ENCODE measurements at regions not wholly inside any gene's neighbourhood (a gene's known extent, or its start where the extent isn't known, plus 50 kb on each side); places are given as distances from the start of the nearest gene placed in this dataset.
"Not testable (repeated sequence)": the region's sequence is repeated elsewhere in the genome, so short reads cannot be mapped to it uniquely, and the experiment has no call there.

- H3K9me3 ChIP-seq (ENCODE audit: control insufficient read depth, insufficient read depth, low read length) = no peaks in the 10 kb centered on the region
- no peak for DNase-seq (ENCODE audit: low read depth in 4 of 6, low spot score in 6 of 6)
- H3K4me1 ChIP-seq (ENCODE audit: control insufficient read depth, insufficient read depth, low read length) = no peaks in the 10 kb centered on the region
- whole genome bisulfite sequencing (ENCODE audit: insufficient coverage) = 91% methylated on average over 2 of the region's 4 CpGs
- no peaks in the 10 kb centered on the region for H3K36me3 ChIP-seq (ENCODE audit: control insufficient read depth, insufficient read depth, low read length)
- no peak overlapping the region for H3K4me3 ChIP-seq (ENCODE audit: low read depth, low read length)
- no peak overlapping the region for H3K27ac ChIP-seq (ENCODE audit: low read depth, low read length)
- no peaks in the 10 kb centered on the region for H3K27me3 ChIP-seq (ENCODE audit: control insufficient read depth, insufficient read depth, low read length)
These were observed 323.1 kb upstream of the KITLG start for GRCh38 chr12:88903333-88903732.

- no peak overlapping the region for H3K4me3 ChIP-seq (ENCODE audit: low read depth, low read length)
- WGBS (ENCODE audit: insufficient coverage) = no CpG with 5 or more reads among the region's 1 CpG
- peak in 1 of 6 donors; percentile 9 for DNase-seq (ENCODE audit: low read depth in 4 of 6, low spot score in 6 of 6)
- no peaks in the 10 kb centered on the region for H3K27me3 ChIP-seq (ENCODE audit: control insufficient read depth, insufficient read depth, low read length)
- no peak overlapping the region for H3K27ac ChIP-seq (ENCODE audit: low read depth, low read length)
- H3K9me3 ChIP-seq (ENCODE audit: control insufficient read depth, insufficient read depth, low read length) = no peaks in the 10 kb centered on the region
- no peaks in the 10 kb centered on the region for H3K4me1 ChIP-seq (ENCODE audit: control insufficient read depth, insufficient read depth, low read length)
- no peaks in the 10 kb centered on the region for H3K36me3 ChIP-seq (ENCODE audit: control insufficient read depth, insufficient read depth, low read length)
These were observed 317.5 kb upstream of the KITLG start for GRCh38 chr12:88897723-88898122.

- Histone ChIP-seq H3K27ac (ENCODE audit: low read depth, low read length) (no peak overlapping the region), H3K36me3 (ENCODE audit: control insufficient read depth, insufficient read depth, low read length) (no peaks in the 10 kb centered on the region), H3K4me3 (ENCODE audit: low read depth, low read length) (no peak overlapping the region), H3K4me1 (ENCODE audit: control insufficient read depth, insufficient read depth, low read length) (no peaks in the 10 kb centered on the region), H3K9me3 (ENCODE audit: control insufficient read depth, insufficient read depth, low read length) (no peaks in the 10 kb centered on the region), H3K27me3 (ENCODE audit: control insufficient read depth, insufficient read depth, low read length) (no peaks in the 10 kb centered on the region)
- no CpG with 5 or more reads among the region's 2 CpGs for WGBS (ENCODE audit: insufficient coverage)
- no peak for DNase-seq (ENCODE audit: low read depth in 4 of 6, low spot score in 6 of 6)
These were observed 316.7 kb upstream of the KITLG start for GRCh38 chr12:88896958-88897357.

GRCh38 chr12:88895634-88896033 is 315.4 kb upstream of the KITLG start:
- H3K27ac ChIP-seq (ENCODE audit: low read depth, low read length) = no peak overlapping the region
- DNase-seq (ENCODE audit: low read depth in 4 of 6, low spot score in 6 of 6) = no peak
- H3K4me3 ChIP-seq (ENCODE audit: low read depth, low read length) = no peak overlapping the region
- no peaks in the 10 kb centered on the region for H3K4me1 ChIP-seq (ENCODE audit: control insufficient read depth, insufficient read depth, low read length)
- 63% methylated on average over 1 of the region's 1 CpG for WGBS (ENCODE audit: insufficient coverage)
- no peaks in the 10 kb centered on the region for H3K27me3 ChIP-seq (ENCODE audit: control insufficient read depth, insufficient read depth, low read length)
- H3K36me3 ChIP-seq (ENCODE audit: control insufficient read depth, insufficient read depth, low read length) = no peaks in the 10 kb centered on the region
- no peaks in the 10 kb centered on the region for H3K9me3 ChIP-seq (ENCODE audit: control insufficient read depth, insufficient read depth, low read length)

GRCh38 chr12:88893801-88894200 is 313.5 kb upstream of the KITLG start:
- DNase-seq (ENCODE audit: low read depth in 4 of 6, low spot score in 6 of 6) = no peak
- H3K36me3 ChIP-seq (ENCODE audit: control insufficient read depth, insufficient read depth, low read length) = no peaks in the 10 kb centered on the region
- H3K27me3 ChIP-seq (ENCODE audit: control insufficient read depth, insufficient read depth, low read length) = no peaks in the 10 kb centered on the region
- WGBS (ENCODE audit: insufficient coverage) = no CpG with 5 or more reads among the region's 3 CpGs
- H3K27ac ChIP-seq (ENCODE audit: low read depth, low read length) = no peak overlapping the region
- H3K4me1 ChIP-seq (ENCODE audit: control insufficient read depth, insufficient read depth, low read length) = no peaks in the 10 kb centered on the region
- H3K4me3 ChIP-seq (ENCODE audit: low read depth, low read length) = no peak overlapping the region
- no peaks in the 10 kb centered on the region for H3K9me3 ChIP-seq (ENCODE audit: control insufficient read depth, insufficient read depth, low read length)

- not testable (repeated sequence) for H3K4me3 ChIP-seq (ENCODE audit: low read depth, low read length); H3K4me1 ChIP-seq (ENCODE audit: control insufficient read depth, insufficient read depth, low read length); DNase-seq (ENCODE audit: low read depth in 4 of 6, low spot score in 6 of 6); H3K36me3 ChIP-seq (ENCODE audit: control insufficient read depth, insufficient read depth, low read length); H3K9me3 ChIP-seq (ENCODE audit: control insufficient read depth, insufficient read depth, low read length); H3K27ac ChIP-seq (ENCODE audit: low read depth, low read length); H3K27me3 ChIP-seq (ENCODE audit: control insufficient read depth, insufficient read depth, low read length)
- 96% methylated on average over 6 of the region's 11 CpGs for WGBS (ENCODE audit: insufficient coverage)
These were observed 311.2 kb upstream of the KITLG start for GRCh38 chr12:88891434-88891833.

- Histone ChIP-seq H3K4me3 (ENCODE audit: low read depth, low read length) (no peak overlapping the region), H3K9me3 (ENCODE audit: control insufficient read depth, insufficient read depth, low read length) (no peaks in the 10 kb centered on the region), H3K27ac (ENCODE audit: low read depth, low read length) (no peak overlapping the region), H3K27me3 (ENCODE audit: control insufficient read depth, insufficient read depth, low read length) (no peaks in the 10 kb centered on the region), H3K36me3 (ENCODE audit: control insufficient read depth, insufficient read depth, low read length) (no peaks in the 10 kb centered on the region), H3K4me1 (ENCODE audit: control insufficient read depth, insufficient read depth, low read length) (no peaks in the 10 kb centered on the region)
- no peak for DNase-seq (ENCODE audit: low read depth in 4 of 6, low spot score in 6 of 6)
- no CpG with 5 or more reads among the region's 2 CpGs for WGBS (ENCODE audit: insufficient coverage)
These were observed 309.2 kb upstream of the KITLG start for GRCh38 chr12:88889326-88890110.

- Histone ChIP-seq H3K27me3 (ENCODE audit: control insufficient read depth, insufficient read depth, low read length) (no peaks in the 10 kb centered on the region), H3K4me1 (ENCODE audit: control insufficient read depth, insufficient read depth, low read length) (no peaks in the 10 kb centered on the region), H3K36me3 (ENCODE audit: control insufficient read depth, insufficient read depth, low read length) (no peaks in the 10 kb centered on the region), H3K9me3 (ENCODE audit: control insufficient read depth, insufficient read depth, low read length) (no peaks in the 10 kb centered on the region), H3K27ac (ENCODE audit: low read depth, low read length) (no peak overlapping the region), H3K4me3 (ENCODE audit: low read depth, low read length) (no peak overlapping the region)
- no peak for DNase-seq (ENCODE audit: low read depth in 4 of 6, low spot score in 6 of 6)
- no CpG with 5 or more reads among the region's 2 CpGs for WGBS (ENCODE audit: insufficient coverage)
These were observed 304.3 kb upstream of the KITLG start for GRCh38 chr12:88884600-88884999.

GRCh38 chr12:88882662-88883061 is 302.4 kb upstream of the KITLG start:
- DNase-seq (ENCODE audit: low read depth in 4 of 6, low spot score in 6 of 6) = no peak
- no peaks in the 10 kb centered on the region for H3K9me3 ChIP-seq (ENCODE audit: control insufficient read depth, insufficient read depth, low read length)
- no peaks in the 10 kb centered on the region for H3K27me3 ChIP-seq (ENCODE audit: control insufficient read depth, insufficient read depth, low read length)
- H3K36me3 ChIP-seq (ENCODE audit: control insufficient read depth, insufficient read depth, low read length) = no peaks in the 10 kb centered on the region
- no peaks in the 10 kb centered on the region for H3K4me1 ChIP-seq (ENCODE audit: control insufficient read depth, insufficient read depth, low read length)
- H3K27ac ChIP-seq (ENCODE audit: low read depth, low read length) = no peak overlapping the region
- no peak overlapping the region for H3K4me3 ChIP-seq (ENCODE audit: low read depth, low read length)
- WGBS (ENCODE audit: insufficient coverage) = no CpG with 5 or more reads among the region's 1 CpG

GRCh38 chr12:88880051-88880450 is 299.8 kb upstream of the KITLG start:
- no CpG with 5 or more reads among the region's 2 CpGs for WGBS (ENCODE audit: insufficient coverage)
- H3K4me1 ChIP-seq (ENCODE audit: control insufficient read depth, insufficient read depth, low read length) = no peaks in the 10 kb centered on the region
- H3K9me3 ChIP-seq (ENCODE audit: control insufficient read depth, insufficient read depth, low read length) = no peaks in the 10 kb centered on the region
- DNase-seq (ENCODE audit: low read depth in 4 of 6, low spot score in 6 of 6) = no peak
- no peaks in the 10 kb centered on the region for H3K27me3 ChIP-seq (ENCODE audit: control insufficient read depth, insufficient read depth, low read length)
- no peak overlapping the region for H3K4me3 ChIP-seq (ENCODE audit: low read depth, low read length)
- H3K36me3 ChIP-seq (ENCODE audit: control insufficient read depth, insufficient read depth, low read length) = no peaks in the 10 kb centered on the region
- H3K27ac ChIP-seq (ENCODE audit: low read depth, low read length) = no peak overlapping the region
